ENCODE measurements at regions not wholly inside any gene's neighbourhood (a gene's known extent, or its start where the extent isn't known, plus 50 kb on each side); places are given as distances from the start of the nearest gene placed in this dataset.

DNA sequence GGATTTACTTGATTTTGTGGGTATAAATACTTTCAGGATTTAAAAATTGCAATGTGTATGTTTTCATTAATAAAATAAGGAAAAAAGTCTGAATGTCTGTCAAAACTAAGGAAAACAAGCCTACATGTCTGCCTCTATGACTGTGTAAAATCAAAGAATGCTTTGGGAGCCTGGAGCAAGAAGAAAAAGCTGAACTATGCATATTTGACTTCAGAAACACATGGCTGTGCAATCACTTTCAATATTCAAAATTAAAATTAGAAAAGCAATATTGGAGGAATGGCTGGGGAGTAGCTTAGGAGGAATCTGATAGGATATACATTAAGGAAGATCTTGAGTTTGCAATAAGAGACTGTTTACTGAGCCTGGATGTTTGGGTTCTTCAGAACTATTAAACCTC is 147.1 kb downstream of the ADAM29 start:
- H3K4me3 ChIP-seq: no peak overlapping the region
- ATAC-seq (ENCODE audit: low FRiP score in 2 of 2) (no peak), DNase-seq (no peak)
- no peak overlapping the region for H3K27ac ChIP-seq
- H3K27me3 ChIP-seq: no peaks in the 10 kb centered on the region
- TF ChIP-seq EP300 (IDR thresholded peaks at IDR 0.05) (no peak), POLR2A (IDR thresholded peaks at IDR 0.05) (no peak), POLR2AphosphoS5 (IDR thresholded peaks at IDR 0.05) (no peak)
- TF ChIP-seq, protein P1, sequence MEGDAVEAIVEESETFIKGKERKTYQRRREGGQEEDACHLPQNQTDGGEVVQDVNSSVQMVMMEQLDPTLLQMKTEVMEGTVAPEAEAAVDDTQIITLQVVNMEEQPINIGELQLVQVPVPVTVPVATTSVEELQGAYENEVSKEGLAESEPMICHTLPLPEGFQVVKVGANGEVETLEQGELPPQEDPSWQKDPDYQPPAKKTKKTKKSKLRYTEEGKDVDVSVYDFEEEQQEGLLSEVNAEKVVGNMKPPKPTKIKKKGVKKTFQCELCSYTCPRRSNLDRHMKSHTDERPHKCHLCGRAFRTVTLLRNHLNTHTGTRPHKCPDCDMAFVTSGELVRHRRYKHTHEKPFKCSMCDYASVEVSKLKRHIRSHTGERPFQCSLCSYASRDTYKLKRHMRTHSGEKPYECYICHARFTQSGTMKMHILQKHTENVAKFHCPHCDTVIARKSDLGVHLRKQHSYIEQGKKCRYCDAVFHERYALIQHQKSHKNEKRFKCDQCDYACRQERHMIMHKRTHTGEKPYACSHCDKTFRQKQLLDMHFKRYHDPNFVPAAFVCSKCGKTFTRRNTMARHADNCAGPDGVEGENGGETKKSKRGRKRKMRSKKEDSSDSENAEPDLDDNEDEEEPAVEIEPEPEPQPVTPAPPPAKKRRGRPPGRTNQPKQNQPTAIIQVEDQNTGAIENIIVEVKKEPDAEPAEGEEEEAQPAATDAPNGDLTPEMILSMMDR (IDR thresholded peaks at IDR 0.05): no peak
- no peaks in the 10 kb centered on the region for H3K36me3 ChIP-seq
- H3K4me1 ChIP-seq: no peaks in the 10 kb centered on the region
- H3K9me3 ChIP-seq: peaks cover 0 to 3% (median 0%) of the 10 kb centered on the region in 4 donors

DNA sequence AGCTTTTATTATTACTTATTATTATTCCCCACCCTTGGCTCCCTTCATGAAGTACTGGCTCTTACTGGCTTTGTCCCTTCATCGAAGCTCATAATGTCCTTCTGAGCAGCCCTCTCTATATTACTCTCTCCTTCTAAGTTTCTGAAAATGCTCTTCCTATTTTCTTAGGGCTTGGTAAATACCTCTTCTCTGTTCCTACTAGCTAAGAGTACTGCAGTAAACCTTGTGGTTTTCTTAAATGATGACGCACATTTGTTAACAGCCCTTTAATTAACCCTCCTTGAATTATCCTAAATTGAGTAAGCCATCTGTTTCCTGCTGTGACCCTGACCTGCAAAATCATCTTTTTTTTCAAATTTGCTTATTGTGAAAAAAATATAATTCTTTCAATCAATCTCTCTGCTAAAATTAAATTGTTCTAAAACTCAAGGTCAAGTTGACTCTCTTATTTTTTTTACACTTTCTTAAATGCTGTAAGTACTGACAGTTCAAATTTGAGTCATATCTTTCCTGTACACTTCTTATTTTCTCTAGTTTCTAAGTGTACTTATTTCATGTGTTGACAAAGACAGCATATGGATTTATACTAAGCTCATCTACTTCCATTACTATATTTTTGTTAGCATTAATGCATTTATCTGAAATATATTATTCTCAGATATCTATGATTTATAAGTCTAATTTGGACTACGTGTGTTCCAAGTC is 148.9 kb downstream of the ADAM29 start:
- DNase-seq (no peak), ATAC-seq (ENCODE audit: low FRiP score in 2 of 2) (no peak)
- peak overlapping the region in 1 of 4 donors; percentile 24 for H3K27ac ChIP-seq
- no peaks in the 10 kb centered on the region for H3K4me1 ChIP-seq
- no peak overlapping the region for H3K4me3 ChIP-seq
- no peaks in the 10 kb centered on the region for H3K27me3 ChIP-seq
- H3K9me3 ChIP-seq: no peaks in the 10 kb centered on the region
- no peaks in the 10 kb centered on the region for H3K36me3 ChIP-seq
- 61 to 71% methylated on average over 3 of the region's 3 CpGs for WGBS, 2 donors
- TF ChIP-seq POLR2A (IDR thresholded peaks at IDR 0.05) (no peak), EP300 (IDR thresholded peaks at IDR 0.05) (peak in 1 of 4 donors; percentile 35)

DNA sequence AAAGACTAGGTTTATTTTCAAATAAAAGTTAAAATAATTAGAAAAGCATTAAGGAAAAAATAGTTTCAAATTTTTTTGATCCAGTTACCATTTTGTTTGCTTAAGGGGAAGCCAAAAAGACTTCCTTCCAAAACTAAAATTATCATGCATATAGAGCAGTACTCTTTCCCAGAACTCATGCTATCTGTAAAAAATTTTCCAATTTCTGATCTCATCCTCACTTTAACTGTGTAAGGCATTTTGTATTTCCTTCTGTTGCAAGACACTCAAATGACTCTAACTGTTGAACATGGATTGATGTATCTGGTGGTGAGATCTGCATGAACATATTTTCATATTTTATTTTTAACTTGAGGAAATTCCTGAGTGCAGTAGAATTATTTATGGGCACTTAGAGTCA is 150.1 kb downstream of the ADAM29 start:
- Histone ChIP-seq H3K27ac (no peak overlapping the region), H3K4me3 (no peak overlapping the region), H3K4me1 (no peaks in the 10 kb centered on the region), H3K9me3 (no peaks in the 10 kb centered on the region), H3K27me3 (no peaks in the 10 kb centered on the region), H3K36me3 (no peaks in the 10 kb centered on the region)
- TF ChIP-seq, protein P1 (IDR thresholded peaks at IDR 0.05): no peak
- no peak for TF ChIP-seq POLR2A (IDR thresholded peaks at IDR 0.05)
- no peak for TF ChIP-seq EP300 (IDR thresholded peaks at IDR 0.05)
- TF ChIP-seq POLR2AphosphoS5 (IDR thresholded peaks at IDR 0.05): no peak
- ATAC-seq (ENCODE audit: low FRiP score in 2 of 2) (no peak), DNase-seq (no peak)

DNA sequence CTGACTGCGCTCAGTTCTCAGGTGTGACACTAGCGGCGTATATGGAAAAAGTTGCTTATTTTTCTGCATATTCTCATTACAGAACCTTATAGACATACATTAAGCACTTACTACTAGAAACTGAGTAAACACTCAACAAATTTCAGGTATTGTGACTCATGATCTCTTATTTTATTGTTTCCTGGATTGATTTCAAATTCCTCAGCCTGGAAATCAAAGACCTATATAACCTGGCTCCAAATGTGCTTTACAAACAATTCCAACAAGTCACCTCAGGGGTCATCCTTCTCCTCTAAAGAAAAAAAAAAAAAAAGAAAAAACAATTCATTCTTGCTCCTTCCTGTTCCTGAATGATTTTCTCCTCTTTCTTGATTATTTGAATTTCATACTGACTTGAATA is 152.3 kb downstream of the ADAM29 start:
- TF ChIP-seq POLR2A (IDR thresholded peaks at IDR 0.05) (no peak), POLR2AphosphoS5 (IDR thresholded peaks at IDR 0.05) (no peak), EP300 (IDR thresholded peaks at IDR 0.05) (no peak)
- TF ChIP-seq, protein P1 (IDR thresholded peaks at IDR 0.05): no peak
- H3K4me1 ChIP-seq: no peaks in the 10 kb centered on the region

DNA sequence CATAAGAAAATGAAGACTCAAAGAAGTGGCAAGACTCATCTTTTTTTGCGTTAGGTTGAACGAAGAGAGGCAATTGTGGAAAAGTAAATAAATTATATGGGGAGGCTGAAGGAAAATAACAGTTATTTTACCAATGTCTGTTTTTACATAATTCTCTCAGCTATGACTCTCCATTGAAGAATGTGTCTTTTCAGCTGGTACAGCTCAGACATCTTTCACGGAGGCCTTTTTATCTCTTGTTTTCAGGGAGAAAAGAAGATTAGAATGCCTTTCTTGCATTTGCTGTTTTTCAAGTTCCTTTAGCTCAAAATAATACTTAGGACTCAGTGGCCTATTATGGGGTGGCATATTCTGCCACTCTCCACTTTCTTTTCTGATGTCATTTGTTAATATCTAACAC is 153.0 kb downstream of the ADAM29 start:
- 31 to 41% methylated on average over 3 of the region's 3 CpGs for WGBS, 2 donors

More for the DNA sequence above, 152.3 kb downstream of the ADAM29 start:
- no peak overlapping the region for H3K4me3 ChIP-seq
- no peak for DNase-seq
- ATAC-seq (ENCODE audit: low FRiP score in 2 of 2): no peak
- no peaks in the 10 kb centered on the region for H3K36me3 ChIP-seq
- WGBS, 2 donors: 91 to 95% methylated on average over 3 of the region's 3 CpGs
- H3K9me3 ChIP-seq: no peaks in the 10 kb centered on the region
- no peak overlapping the region for H3K27ac ChIP-seq
- H3K27me3 ChIP-seq: no peaks in the 10 kb centered on the region

More for the DNA sequence above, 153.0 kb downstream of the ADAM29 start:
- no peaks in the 10 kb centered on the region for H3K27me3 ChIP-seq
- no peaks in the 10 kb centered on the region for H3K4me1 ChIP-seq
- no peak for TF ChIP-seq POLR2A (IDR thresholded peaks at IDR 0.05)
- no peak for TF ChIP-seq EP300 (IDR thresholded peaks at IDR 0.05)
- TF ChIP-seq, protein P1 (IDR thresholded peaks at IDR 0.05): no peak
- TF ChIP-seq POLR2AphosphoS5 (IDR thresholded peaks at IDR 0.05): no peak
- H3K9me3 ChIP-seq: no peaks in the 10 kb centered on the region
- no peak for DNase-seq
- no peak overlapping the region for H3K27ac ChIP-seq
- no peak overlapping the region for H3K4me3 ChIP-seq
- H3K36me3 ChIP-seq: no peaks in the 10 kb centered on the region
- no peak for ATAC-seq (ENCODE audit: low FRiP score in 2 of 2)

Measured in upper lobe of left lung (tissue), 6 donors.